HEK293 (cell line): ENCODE measurements at regions not wholly inside any gene's neighbourhood (a gene's known extent, or its start where the extent isn't known, plus 50 kb on each side); places are given as distances from the start of the nearest gene placed in this dataset.

ENCODE experiments used
- CTCF ChIA-PET: fragments of 350-600 bp; formaldehyde crosslinking; extraction: SDS; loops from one replicate; lab custom pipeline; 2021; ENCODE audit warnings: antibody characterized with exemption; lab: Yijun Ruan, JAX
- POLR2A ChIA-PET: fragments of 300-600 bp; formaldehyde crosslinking; extraction: SDS; loops from one replicate; lab custom pipeline; 2020; ENCODE audit warnings: antibody characterized with exemption, inconsistent platforms; lab: Yijun Ruan, JAX
- H3K27ac ChIP-seq: fragments of 200-500 bp; sonication (Bioruptor generic); 2 replicates; pipeline ENCODE4 v1.5.1; 2014; ENCODE audit warnings: low read depth, low read length, control low read depth, inconsistent platforms; ENCODE audit errors: extremely low read depth
- H3K36me3 ChIP-seq, 2 experiments: fragments of 200-500 bp in 1 of 2; sonication (Bioruptor generic) in 1 of 2; 1 replicate in 1 of 2; 2 replicates in 1 of 2; pipeline ENCODE4 v1.5.1; 2014 to 2017; ENCODE audit warnings: inconsistent platforms in 2 of 2, low read length in 2 of 2; ENCODE audit not compliant: control insufficient read depth in 2 of 2, insufficient read depth in 1 of 2
- H3K4me1 ChIP-seq: fragments of 200-500 bp; sonication (Bioruptor generic); 2 replicates; pipeline ENCODE4 v1.5.1; 2014; ENCODE audit warnings: mild to moderate bottlenecking, low read length, inconsistent platforms; ENCODE audit not compliant: control insufficient read depth, insufficient read depth
- H3K4me3 ChIP-seq: 2 replicates; pipeline ENCODE4 v1.5.1; 2011; ENCODE audit warnings: low read depth, mild to moderate bottlenecking, control low read depth, low read length, moderate library complexity
- H3K9me3 ChIP-seq: fragments of 200-500 bp; sonication (Bioruptor generic); 2 replicates; pipeline ENCODE4 v1.5.1; 2014; ENCODE audit warnings: low read depth, low read length, inconsistent platforms; ENCODE audit not compliant: control insufficient read depth, insufficient read depth
- FEZF1 ChIP-seq: fragments of 450-650 bp; formaldehyde crosslinking; IDR thresholded peaks from 2 replicates; pipeline ENCODE4 v1.5.1; 2016; ENCODE audit warnings: missing biosample characterization, missing genetic modification characterization
- GLI2 ChIP-seq: fragments of 450-650 bp; formaldehyde crosslinking; IDR thresholded peaks from 2 replicates; pipeline ENCODE4; 2017; ENCODE audit warnings: missing biosample characterization, missing genetic modification characterization, low read depth, borderline replicate concordance
- HOXD13 ChIP-seq: sonication (generic); formaldehyde crosslinking; IDR thresholded peaks from 2 replicates; pipeline ENCODE4 v1.8.0; 2022; ENCODE audit warnings: missing genetic modification reagents, borderline replicate concordance
- REPIN1 ChIP-seq: fragments of 450-650 bp; formaldehyde crosslinking; IDR thresholded peaks from 2 replicates; pipeline ENCODE4 v1.5.1; 2017; ENCODE audit warnings: missing biosample characterization, missing genetic modification characterization, low read depth
- SETDB1 ChIP-seq: IDR thresholded peaks from one replicate; pipeline ENCODE4 v1.6.1; 2017; ENCODE audit warnings: mild to moderate bottlenecking, low read length, moderate library complexity, mixed read lengths; ENCODE audit not compliant: insufficient read length
- ZBTB26 ChIP-seq: fragments of 450-650 bp; formaldehyde crosslinking; optimal IDR thresholded peaks from 2 replicates; pipeline ENCODE3; 2016; ENCODE audit warnings: missing biosample characterization, mild to moderate bottlenecking, missing genetic modification characterization
- ZNF140 ChIP-seq: fragments of 450-650 bp; formaldehyde crosslinking; IDR thresholded peaks from 2 replicates; pipeline ENCODE4 v1.5.1; 2016; ENCODE audit warnings: missing biosample characterization, missing genetic modification characterization
- ZNF24 ChIP-seq: fragments of 450-650 bp; formaldehyde crosslinking; IDR thresholded peaks from 2 replicates; pipeline ENCODE4 v1.5.1; 2016; ENCODE audit warnings: missing biosample characterization, missing genetic modification characterization
- ZNF274 ChIP-seq, 2 experiments: fragments of 200-500 bp in 1 of 2; fragments of 450-650 bp in 1 of 2; sonication (Bioruptor generic) in 1 of 2; formaldehyde crosslinking in 1 of 2; IDR thresholded peaks; 2 replicates each; pipeline versions ENCODE4 v1.5.1 to v1.6.1; 2014 to 2016; ENCODE audit warnings: borderline replicate concordance in 1 of 2, inconsistent platforms in 1 of 2, low read length in 1 of 2, missing biosample characterization in 1 of 2, missing genetic modification characterization in 1 of 2
- ZNF530 ChIP-seq: fragments of 450-650 bp; formaldehyde crosslinking; IDR thresholded peaks from 2 replicates; pipeline ENCODE4 v1.5.1; 2016; ENCODE audit warnings: low read depth, missing biosample characterization, missing genetic modification characterization
- ZNF549 ChIP-seq: fragments of 450-650 bp; IDR thresholded peaks from 2 replicates; pipeline ENCODE4 v1.5.1; 2018; ENCODE audit warnings: missing biosample characterization, missing genetic modification characterization, mild to moderate bottlenecking, inconsistent platforms, moderate library complexity
- ZNF560 ChIP-seq: fragments of 450-650 bp; formaldehyde crosslinking; IDR thresholded peaks from 2 replicates; pipeline ENCODE4 v1.5.1; 2017; ENCODE audit warnings: missing biosample characterization, missing genetic modification characterization, borderline replicate concordance
- ZNF561 ChIP-seq: fragments of 450-650 bp; IDR thresholded peaks from 2 replicates; pipeline ENCODE4 v1.5.1; 2018; ENCODE audit warnings: missing biosample characterization, missing genetic modification characterization, borderline replicate concordance
- ZNF571 ChIP-seq: fragments of 450-650 bp; formaldehyde crosslinking; IDR thresholded peaks from 2 replicates; pipeline ENCODE4 v1.5.0; 2017; ENCODE audit warnings: missing biosample characterization, missing genetic modification characterization
- ZNF585B ChIP-seq: fragments of 450-650 bp; formaldehyde crosslinking; IDR thresholded peaks from 2 replicates; pipeline ENCODE4 v1.5.1; 2016; ENCODE audit warnings: missing biosample characterization, missing genetic modification characterization
- ZNF600 ChIP-seq: fragments of 450-650 bp; formaldehyde crosslinking; IDR thresholded peaks from 2 replicates; pipeline ENCODE4 v1.5.1; 2016; ENCODE audit warnings: missing biosample characterization, missing genetic modification characterization
- ZNF623 ChIP-seq: fragments of 450-650 bp; formaldehyde crosslinking; IDR thresholded peaks from 2 replicates; pipeline ENCODE4 v1.5.1; 2016; ENCODE audit warnings: missing biosample characterization, missing genetic modification characterization
- ZNF654 ChIP-seq: fragments of 450-650 bp; formaldehyde crosslinking; IDR thresholded peaks from 2 replicates; pipeline ENCODE4 v1.5.1; 2016; ENCODE audit warnings: low read depth, missing biosample characterization, missing genetic modification characterization
- ZNF76 ChIP-seq: fragments of 450-650 bp; formaldehyde crosslinking; IDR thresholded peaks from 2 replicates; pipeline ENCODE4; 2016; ENCODE audit warnings: low read depth, missing biosample characterization, missing genetic modification characterization, borderline replicate concordance
- ZNF837 ChIP-seq: fragments of 450-650 bp; formaldehyde crosslinking; IDR thresholded peaks from 2 replicates; pipeline ENCODE4 v1.5.1; 2016; ENCODE audit warnings: missing biosample characterization, missing genetic modification characterization
- ZSCAN18 ChIP-seq: fragments of 450-650 bp; formaldehyde crosslinking; IDR thresholded peaks from 2 replicates; pipeline ENCODE4 v1.5.1; 2016; ENCODE audit warnings: missing biosample characterization, missing genetic modification characterization
- ZSCAN23 ChIP-seq: fragments of 450-650 bp; formaldehyde crosslinking; IDR thresholded peaks from 2 replicates; pipeline ENCODE4 v1.5.1; 2016; ENCODE audit warnings: missing biosample characterization, missing genetic modification characterization
- ZXDB ChIP-seq: fragments of 450-650 bp; formaldehyde crosslinking; IDR thresholded peaks from 2 replicates; pipeline ENCODE4 v1.5.1; 2016; ENCODE audit warnings: missing biosample characterization, missing genetic modification characterization
- TF ChIP-seq, protein P1 (sequence below): fragments of 450-650 bp; formaldehyde crosslinking; IDR thresholded peaks from 2 replicates; pipeline ENCODE4 v1.5.1; 2016; ENCODE audit warnings: missing biosample characterization, missing genetic modification characterization
- TF ChIP-seq, protein P2 (sequence below): fragments of 450-650 bp; formaldehyde crosslinking; IDR thresholded peaks from 2 replicates; pipeline ENCODE4 v1.5.1; 2017; ENCODE audit warnings: missing biosample characterization, missing genetic modification characterization

DNA sequence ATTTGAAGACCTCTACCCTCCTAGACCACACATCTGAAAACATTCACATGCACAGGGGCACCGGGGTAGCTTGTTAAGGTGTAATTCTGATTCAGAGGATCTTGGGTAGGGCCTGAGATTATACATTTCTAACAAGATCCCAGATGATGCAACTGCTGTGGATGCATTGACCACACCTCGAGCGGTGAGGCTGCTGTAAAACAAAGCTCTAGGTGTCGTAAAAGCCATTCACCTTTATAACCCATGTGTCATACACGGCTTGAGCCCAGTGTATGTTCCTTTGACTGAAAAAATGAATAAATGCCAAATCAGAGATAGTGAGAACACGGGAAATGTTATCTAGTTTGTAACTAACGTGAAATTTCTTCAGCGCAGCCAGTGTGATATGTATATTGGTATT, 1578.2 kb upstream of the WWC1 start (continued):
- TF ChIP-seq ZNF274 (IDR thresholded peaks at IDR 0.05; ENCODE audit: low read length) (no peak), ZNF274 (tag by site-specific recombination; IDR thresholded peaks at IDR 0.05; ENCODE audit: borderline replicate concordance) (no peak)

DNA sequence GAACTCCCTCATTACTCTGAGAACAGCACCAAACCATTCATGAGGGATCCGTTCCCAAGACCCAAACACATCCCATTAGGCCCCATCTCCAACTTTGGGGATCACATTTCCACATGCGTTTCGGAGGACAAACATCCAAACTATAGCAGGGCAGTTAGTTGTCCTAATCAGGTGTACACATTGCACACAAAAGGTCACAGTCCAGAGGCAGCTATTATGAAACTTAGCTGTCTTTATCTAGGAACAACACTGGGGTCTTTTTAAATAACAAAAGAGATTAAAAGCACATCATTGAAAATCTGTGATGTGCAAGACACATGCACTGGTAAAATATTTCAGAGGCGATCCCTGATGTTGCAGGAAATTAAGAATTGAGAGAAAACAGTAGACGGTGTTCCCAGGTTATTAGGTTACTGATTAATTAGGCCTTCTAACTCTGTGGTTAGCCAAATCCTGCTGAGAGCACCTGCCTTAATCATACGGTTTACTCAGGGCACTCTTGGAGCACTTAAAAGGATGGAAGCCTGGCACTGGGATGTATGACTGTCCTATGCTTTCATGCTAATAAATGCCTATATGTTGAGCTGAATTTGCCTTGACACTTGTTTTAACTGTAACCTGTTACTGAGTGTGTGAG, 1574.5 kb upstream of the WWC1 start:
- H3K4me3 ChIP-seq: no peak overlapping the region
- no peaks in the 10 kb centered on the region for H3K4me1 ChIP-seq
- no peak overlapping the region for H3K27ac ChIP-seq
- ChIA-PET POLR2A (no interaction called here), CTCF (interaction anchor here (0.7 kb wide), 1 partner anchor 20 kb away, joined by 4 read pairs; no protein-coding TSS in a partner anchor)
- TF ChIP-seq ZNF140 (tag by site-specific recombination) (no peak), FEZF1 (tag by site-specific recombination) (no peak), ZNF600 (no peak), SETDB1 (no peak), ZNF24 (tag by site-specific recombination) (no peak), ZNF561 (tag by site-specific recombination) (no peak), GLI2 (tag by site-specific recombination) (no peak), ZNF549 (no peak), ZNF571 (no peak), HOXD13 (CRISPR knock-in tag) (no peak), ZNF560 (tag by site-specific recombination) (no peak), REPIN1 (tag by site-specific recombination) (no peak)
- TF ChIP-seq, protein P1, sequence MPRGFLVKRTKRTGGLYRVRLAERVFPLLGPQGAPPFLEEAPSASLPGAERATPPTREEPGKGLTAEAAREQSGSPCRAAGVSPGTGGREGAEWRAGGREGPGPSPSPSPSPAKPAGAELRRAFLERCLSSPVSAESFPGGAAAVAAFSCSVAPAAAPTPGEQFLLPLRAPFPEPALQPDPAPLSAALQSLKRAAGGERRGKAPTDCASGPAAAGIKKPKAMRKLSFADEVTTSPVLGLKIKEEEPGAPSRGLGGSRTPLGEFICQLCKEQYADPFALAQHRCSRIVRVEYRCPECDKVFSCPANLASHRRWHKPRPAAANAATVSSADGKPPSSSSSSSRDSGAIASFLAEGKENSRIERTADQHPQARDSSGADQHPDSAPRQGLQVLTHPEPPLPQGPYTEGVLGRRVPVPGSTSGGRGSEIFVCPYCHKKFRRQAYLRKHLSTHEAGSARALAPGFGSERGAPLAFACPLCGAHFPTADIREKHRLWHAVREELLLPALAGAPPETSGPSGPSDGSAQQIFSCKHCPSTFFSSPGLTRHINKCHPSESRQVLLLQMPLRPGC: no peak
- TF ChIP-seq, protein P2, sequence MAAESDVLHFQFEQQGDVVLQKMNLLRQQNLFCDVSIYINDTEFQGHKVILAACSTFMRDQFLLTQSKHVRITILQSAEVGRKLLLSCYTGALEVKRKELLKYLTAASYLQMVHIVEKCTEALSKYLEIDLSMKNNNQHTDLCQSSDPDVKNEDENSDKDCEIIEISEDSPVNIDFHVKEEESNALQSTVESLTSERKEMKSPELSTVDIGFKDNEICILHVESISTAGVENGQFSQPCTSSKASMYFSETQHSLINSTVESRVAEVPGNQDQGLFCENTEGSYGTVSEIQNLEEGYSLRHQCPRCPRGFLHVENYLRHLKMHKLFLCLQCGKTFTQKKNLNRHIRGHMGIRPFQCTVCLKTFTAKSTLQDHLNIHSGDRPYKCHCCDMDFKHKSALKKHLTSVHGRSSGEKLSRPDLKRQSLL (tag by site-specific recombination): no peak
- no peaks in the 10 kb centered on the region for H3K9me3 ChIP-seq
- no peaks in the 10 kb centered on the region for H3K36me3 ChIP-seq

GRCh38 chr5:166719991-166720390, 1571.5 kb upstream of the WWC1 start:
- ChIA-PET CTCF (no interaction called here), POLR2A (no interaction called here)
- Histone ChIP-seq H3K27ac (no peak overlapping the region), H3K4me1 (no peaks in the 10 kb centered on the region), H3K36me3 (no peaks in the 10 kb centered on the region), H3K9me3 (no peaks in the 10 kb centered on the region), H3K4me3 (no peak overlapping the region)
- TF ChIP-seq ZSCAN23 (tag by site-specific recombination) (no peak), ZBTB26 (tag by site-specific recombination) (no peak), ZNF837 (no peak), ZNF654 (tag by site-specific recombination) (no peak), ZNF76 (no peak), ZNF530 (no peak), ZNF623 (tag by site-specific recombination) (no peak), ZSCAN18 (tag by site-specific recombination) (no peak), ZXDB (tag by site-specific recombination) (no peak), ZNF585B (tag by site-specific recombination) (no peak)
